ENCODE measurements at regions not wholly inside any gene's neighbourhood (a gene's known extent, or its start where the extent isn't known, plus 50 kb on each side); places are given as distances from the start of the nearest gene placed in this dataset.

GRCh38 chr6:40755046-40755681 lies 168.0 kb upstream of the LRFN2 start:
- intact Hi-C loops (cut with micrococcal nuclease): no loop called here

GRCh38 chr6:40754461-40755045 lies 167.4 kb upstream of the LRFN2 start:
- intact Hi-C loops (cut with micrococcal nuclease): no loop called here

- intact Hi-C loops (cut with micrococcal nuclease): no loop called here
These were observed 166.7 kb upstream of the LRFN2 start for GRCh38 chr6:40753675-40754448.

GRCh38 chr6:40753048-40753447 lies 165.9 kb upstream of the LRFN2 start:
- intact Hi-C loops (cut with micrococcal nuclease): no loop called here

- intact Hi-C loops (cut with micrococcal nuclease): no loop called here
These were observed 157.7 kb upstream of the LRFN2 start for GRCh38 chr6:40744835-40745234.

- intact Hi-C loops (cut with micrococcal nuclease): no loop called here
These were observed 156.7 kb upstream of the LRFN2 start for GRCh38 chr6:40743690-40744446.

GRCh38 chr6:40743226-40743625 lies 156.1 kb upstream of the LRFN2 start:
- intact Hi-C loops (cut with micrococcal nuclease): no loop called here

GRCh38 chr6:40740518-40740917 lies 153.4 kb upstream of the LRFN2 start:
- intact Hi-C loops (cut with micrococcal nuclease): no loop called here

- intact Hi-C loops (cut with micrococcal nuclease): no loop called here
These were observed 151.5 kb upstream of the LRFN2 start for GRCh38 chr6:40738551-40739193.

GRCh38 chr6:40735521-40735920 lies 148.4 kb upstream of the LRFN2 start:
- intact Hi-C loops (cut with micrococcal nuclease): no loop called here

- intact Hi-C loops (cut with micrococcal nuclease): no loop called here
These were observed 148.0 kb upstream of the LRFN2 start for GRCh38 chr6:40735121-40735520.

- intact Hi-C loops (cut with micrococcal nuclease): no loop called here
These were observed 147.4 kb upstream of the LRFN2 start for GRCh38 chr6:40734607-40735006.

GRCh38 chr6:40733770-40734396 lies 146.7 kb upstream of the LRFN2 start:
- intact Hi-C loops (cut with micrococcal nuclease): no loop called here

- intact Hi-C loops (cut with micrococcal nuclease): no loop called here
These were observed 146.1 kb upstream of the LRFN2 start for GRCh38 chr6:40733290-40733689.

- intact Hi-C loops (cut with micrococcal nuclease): no loop called here
These were observed 145.7 kb upstream of the LRFN2 start for GRCh38 chr6:40732878-40733277.

- intact Hi-C loops (cut with micrococcal nuclease): no loop called here
These were observed 141.5 kb upstream of the LRFN2 start for GRCh38 chr6:40728643-40729042.

- intact Hi-C loops (cut with micrococcal nuclease): no loop called here
These were observed 140.1 kb upstream of the LRFN2 start for GRCh38 chr6:40727271-40727670.

GRCh38 chr6:40726853-40727252 lies 139.7 kb upstream of the LRFN2 start:
- intact Hi-C loops (cut with micrococcal nuclease): no loop called here

GRCh38 chr6:40725390-40725789 lies 138.2 kb upstream of the LRFN2 start:
- intact Hi-C loops (cut with micrococcal nuclease): no loop called here

GRCh38 chr6:40724886-40725285 lies 137.7 kb upstream of the LRFN2 start:
- intact Hi-C loops (cut with micrococcal nuclease): no loop called here

- intact Hi-C loops (cut with micrococcal nuclease): no loop called here
These were observed 136.8 kb upstream of the LRFN2 start for GRCh38 chr6:40723967-40724366.

All from T-helper 1 cell treated with Interleukin-12 subunit alpha and Interleukin-12 subunit beta and Interleukin-4 antibody, amounts not matched to agents 30 ng/mL and 1 ng/mL, for 36 hours (primary cell).